IPS-15b (cell line): ENCODE measurements at regions not wholly inside any gene's neighbourhood (a gene's known extent, or its start where the extent isn't known, plus 50 kb on each side); places are given as distances from the start of the nearest gene placed in this dataset.

Experiments
- H3K27me3 ChIP-seq: one replicate; pipeline ENCODE4 v1.6.1; 2013; ENCODE audit warnings: low read length; ENCODE audit not compliant: control insufficient read depth, insufficient read depth
- H3K36me3 ChIP-seq: one replicate; pipeline ENCODE4 v1.6.1; 2013; ENCODE audit warnings: low read length; ENCODE audit not compliant: control insufficient read depth, insufficient read depth
- H3K4me1 ChIP-seq: one replicate; pipeline ENCODE4 v1.6.1; 2013; ENCODE audit warnings: mild to moderate bottlenecking, low read length; ENCODE audit not compliant: control insufficient read depth, insufficient read depth
- H3K4me3 ChIP-seq: one replicate; pipeline ENCODE4 v1.5.1; 2013; ENCODE audit warnings: low read depth, low read length
- H3K9ac ChIP-seq: one replicate; pipeline ENCODE4 v1.6.1; 2013; ENCODE audit warnings: low read depth, mild to moderate bottlenecking, low read length
- H3K9me3 ChIP-seq: one replicate; pipeline ENCODE4 v1.6.1; 2013; ENCODE audit warnings: mild to moderate bottlenecking, low read length; ENCODE audit not compliant: control insufficient read depth, insufficient read depth

DNA sequence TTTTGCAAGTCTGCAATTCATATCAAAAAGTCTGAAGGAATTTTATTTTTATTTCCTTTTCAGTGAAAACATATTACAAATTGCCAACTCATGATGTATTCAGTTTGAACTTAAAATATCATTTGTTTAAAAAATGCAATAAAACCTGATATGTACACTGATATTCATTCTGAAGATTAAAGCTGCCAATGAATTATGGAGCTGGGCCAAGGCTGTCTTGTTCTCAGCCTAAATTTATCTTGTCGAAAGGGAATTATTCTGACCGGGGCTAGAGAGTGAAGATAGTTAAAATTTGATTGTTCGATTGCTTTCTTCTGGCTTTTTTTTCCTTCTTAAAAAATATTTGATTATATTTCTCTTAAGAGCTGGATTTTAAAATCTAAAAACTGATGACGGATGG lies 54.0 kb upstream of the RBFOX1 start:
- Histone ChIP-seq H3K36me3 (no peaks in the 10 kb centered on the region), H3K9ac (no peak overlapping the region), H3K9me3 (no peaks in the 10 kb centered on the region), H3K27me3 (no peaks in the 10 kb centered on the region), H3K4me3 (no peak overlapping the region), H3K4me1 (no peaks in the 10 kb centered on the region)

- H3K9ac ChIP-seq = no peak overlapping the region
- no peak overlapping the region for H3K4me3 ChIP-seq
- H3K27me3 ChIP-seq = no peaks in the 10 kb centered on the region
- H3K4me1 ChIP-seq = peaks cover 2% of the 10 kb centered on the region
- H3K9me3 ChIP-seq = no peaks in the 10 kb centered on the region
- no peaks in the 10 kb centered on the region for H3K36me3 ChIP-seq
Measured at GRCh38 chr16:7272567-7273158, 60.0 kb upstream of the RBFOX1 start.

- Histone ChIP-seq H3K36me3 (no peaks in the 10 kb centered on the region), H3K9ac (no peak overlapping the region), H3K9me3 (no peaks in the 10 kb centered on the region), H3K4me3 (no peak overlapping the region), H3K27me3 (no peaks in the 10 kb centered on the region), H3K4me1 (peaks cover 2% of the 10 kb centered on the region)
Measured at GRCh38 chr16:7271486-7271885, 61.2 kb upstream of the RBFOX1 start.

DNA sequence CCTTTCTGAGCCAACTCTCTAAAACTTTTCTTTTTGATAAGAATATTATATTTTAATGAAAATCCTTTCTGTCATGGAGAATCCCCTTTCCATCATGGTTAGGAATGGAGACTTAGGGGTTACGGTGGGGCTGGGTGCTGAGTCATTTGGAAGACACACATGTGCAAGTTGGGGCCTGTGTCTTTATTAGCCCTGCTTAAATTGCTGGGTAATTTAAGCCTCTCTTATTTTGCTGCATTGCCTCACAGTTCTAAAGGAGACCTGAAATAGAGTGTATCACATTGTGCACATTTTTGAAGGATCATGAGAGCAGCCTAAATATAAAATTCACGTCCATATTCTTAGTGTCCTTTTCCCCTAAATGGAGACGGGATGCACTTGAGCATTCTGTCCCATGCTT lies 61.8 kb upstream of the RBFOX1 start:
- Histone ChIP-seq H3K4me1 (peaks cover 2% of the 10 kb centered on the region), H3K9me3 (no peaks in the 10 kb centered on the region), H3K4me3 (no peak overlapping the region), H3K27me3 (no peaks in the 10 kb centered on the region), H3K36me3 (no peaks in the 10 kb centered on the region), H3K9ac (no peak overlapping the region)

GRCh38 chr16:7270006-7270405 lies 62.6 kb upstream of the RBFOX1 start:
- Histone ChIP-seq H3K4me1 (peaks cover 2% of the 10 kb centered on the region), H3K9me3 (no peaks in the 10 kb centered on the region), H3K4me3 (no peak overlapping the region), H3K9ac (no peak overlapping the region), H3K36me3 (no peaks in the 10 kb centered on the region), H3K27me3 (no peaks in the 10 kb centered on the region)

DNA sequence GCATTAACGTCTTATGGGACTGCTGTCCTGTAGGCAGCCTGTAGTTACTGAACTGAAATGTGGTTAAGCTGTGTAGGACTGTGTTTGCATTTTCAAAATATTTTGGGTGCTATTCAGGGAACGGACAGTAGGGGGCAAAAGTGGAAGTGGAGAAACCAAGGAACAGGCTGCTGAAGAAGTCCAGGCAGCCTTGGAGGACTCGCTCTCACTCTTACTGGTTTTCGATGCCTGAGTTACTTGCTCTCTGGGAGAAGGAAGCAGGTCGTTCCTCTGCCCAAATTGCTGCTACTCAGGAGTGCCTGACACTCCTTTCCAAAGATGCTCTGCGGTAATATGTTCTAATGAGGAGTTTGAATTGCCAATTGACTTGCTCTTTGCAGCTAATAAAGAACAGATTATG lies 64.5 kb upstream of the RBFOX1 start:
- peaks cover 2% of the 10 kb centered on the region for H3K4me1 ChIP-seq
- no peak overlapping the region for H3K4me3 ChIP-seq
- no peaks in the 10 kb centered on the region for H3K27me3 ChIP-seq
- H3K9me3 ChIP-seq = no peaks in the 10 kb centered on the region
- no peak overlapping the region for H3K9ac ChIP-seq
- no peaks in the 10 kb centered on the region for H3K36me3 ChIP-seq

DNA sequence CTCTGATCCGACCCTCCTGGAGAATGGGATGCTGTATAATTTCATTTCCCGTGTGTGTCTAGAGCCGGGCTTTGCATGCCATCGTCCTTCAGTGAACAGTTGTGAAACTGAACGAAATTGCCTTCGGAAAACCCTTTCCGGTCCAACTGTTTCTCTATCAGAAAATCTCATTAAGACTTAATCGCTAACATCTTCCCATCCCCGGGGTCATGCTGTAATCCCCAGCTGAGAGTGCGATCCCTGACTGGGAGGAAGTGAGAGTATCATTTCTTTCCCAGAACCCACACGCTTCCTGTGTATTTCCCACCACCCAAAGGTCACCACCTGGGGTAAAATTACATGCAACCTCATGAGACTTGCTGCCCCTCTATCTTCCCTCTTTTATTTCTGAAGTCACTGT lies 75.6 kb upstream of the RBFOX1 start:
- Histone ChIP-seq H3K4me1 (no peaks in the 10 kb centered on the region), H3K4me3 (no peak overlapping the region), H3K36me3 (no peaks in the 10 kb centered on the region), H3K9me3 (no peaks in the 10 kb centered on the region), H3K27me3 (no peaks in the 10 kb centered on the region), H3K9ac (no peak overlapping the region)

DNA sequence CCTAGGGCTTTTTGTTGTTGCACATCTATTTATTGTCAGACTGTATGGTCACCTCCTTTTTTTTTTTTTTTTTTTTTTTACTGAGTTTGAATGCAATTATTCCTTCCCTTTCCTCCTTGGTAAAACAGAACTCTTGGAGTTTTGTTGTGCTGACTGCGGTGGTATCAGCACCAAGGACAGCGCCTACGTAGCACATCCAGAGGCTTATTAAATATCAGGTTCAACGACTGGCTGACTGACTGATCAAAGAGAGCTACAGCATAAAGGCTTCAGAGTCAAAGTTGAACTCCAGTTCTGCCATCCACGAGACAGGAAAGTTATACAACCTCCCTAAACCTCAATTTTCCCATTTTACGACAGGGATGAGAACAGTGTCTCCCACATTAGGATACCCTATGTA lies 86.1 kb upstream of the RBFOX1 start:
- Histone ChIP-seq H3K4me1 (no peaks in the 10 kb centered on the region), H3K9ac (no peak overlapping the region)

GRCh38 chr16:7239547-7239946 lies 93.1 kb upstream of the RBFOX1 start:
- no peaks in the 10 kb centered on the region for H3K36me3 ChIP-seq
- no peaks in the 10 kb centered on the region for H3K9me3 ChIP-seq
- H3K4me3 ChIP-seq = no peak overlapping the region
- no peak overlapping the region for H3K9ac ChIP-seq
- H3K27me3 ChIP-seq = no peaks in the 10 kb centered on the region
- no peaks in the 10 kb centered on the region for H3K4me1 ChIP-seq

More for the DNA sequence above, 86.1 kb upstream of the RBFOX1 start:
- H3K27me3 ChIP-seq = no peaks in the 10 kb centered on the region
- H3K4me3 ChIP-seq = no peak overlapping the region
- H3K36me3 ChIP-seq = no peaks in the 10 kb centered on the region
- H3K9me3 ChIP-seq = no peaks in the 10 kb centered on the region

GRCh38 chr16:7236824-7237410 lies 95.7 kb upstream of the RBFOX1 start:
- Histone ChIP-seq H3K9ac (no peak overlapping the region), H3K36me3 (no peaks in the 10 kb centered on the region), H3K27me3 (no peaks in the 10 kb centered on the region), H3K4me3 (no peak overlapping the region), H3K4me1 (no peaks in the 10 kb centered on the region), H3K9me3 (no peaks in the 10 kb centered on the region)

DNA sequence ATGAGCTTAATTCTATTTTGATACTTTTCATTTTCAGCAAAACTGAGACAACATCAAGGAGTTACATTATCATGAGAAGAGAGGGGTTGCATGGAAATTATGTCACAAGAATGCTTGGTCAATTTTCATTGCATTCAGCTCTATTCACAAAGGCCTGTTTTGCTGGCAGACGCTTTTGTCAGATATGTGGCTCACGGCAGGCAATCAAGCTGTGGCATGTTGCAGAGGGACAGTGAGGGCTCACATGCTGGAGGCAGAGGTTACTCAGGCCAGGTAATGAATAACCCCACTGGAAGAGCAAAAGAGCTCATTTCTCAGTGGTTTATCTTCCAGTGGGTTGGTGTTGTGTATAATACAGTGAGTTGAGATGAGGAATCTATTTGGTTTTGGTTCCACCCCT lies 98.7 kb upstream of the RBFOX1 start:
- Histone ChIP-seq H3K36me3 (no peaks in the 10 kb centered on the region), H3K27me3 (no peaks in the 10 kb centered on the region), H3K9ac (no peak overlapping the region), H3K4me3 (no peak overlapping the region), H3K9me3 (no peaks in the 10 kb centered on the region), H3K4me1 (no peaks in the 10 kb centered on the region)

GRCh38 chr16:7231762-7232161 lies 100.9 kb upstream of the RBFOX1 start:
- H3K4me1 ChIP-seq = peaks cover 9% of the 10 kb centered on the region
- no peaks in the 10 kb centered on the region for H3K27me3 ChIP-seq
- H3K4me3 ChIP-seq = no peak overlapping the region
- H3K9ac ChIP-seq = no peak overlapping the region
- no peaks in the 10 kb centered on the region for H3K36me3 ChIP-seq
- H3K9me3 ChIP-seq = no peaks in the 10 kb centered on the region
